CD4-positive, alpha-beta memory T cell (primary cell): ENCODE measurements at regions not wholly inside any gene's neighbourhood (a gene's known extent, or its start where the extent isn't known, plus 50 kb on each side); places are given as distances from the start of the nearest gene placed in this dataset.
"Not testable (repeated sequence)": the region's sequence is repeated elsewhere in the genome, so short reads cannot be mapped to it uniquely, and the experiment has no call there.

Source experiments
- CTCF ChIA-PET: fragments of 350-600 bp; sonication (Branson Sonifier 250); formaldehyde crosslinking; loops from one replicate; lab custom pipeline; 2021; ENCODE audit warnings: inconsistent platforms; ENCODE audit not compliant: partially characterized antibody; lab: Charles Lee
- POLR2A ChIA-PET: fragments of 350-600 bp; sonication (Branson Sonifier 250); formaldehyde crosslinking; loops from one replicate; lab custom pipeline; 2021; ENCODE audit not compliant: partially characterized antibody; lab: Charles Lee
- DNase-seq, 5 donors: peaks; one replicate each; pipeline versions ENCODE4 v3.0.0 to v3.0.0-alpha.2; 2020 to 2022; ENCODE audit warnings: mixed read lengths in 1 of 5
- H3K27ac ChIP-seq: one replicate; pipeline ENCODE4 v1.7.0; 2013; ENCODE audit warnings: low read depth, low read length
- H3K27me3 ChIP-seq: 2 replicates; pipeline ENCODE4 v1.7.0; 2013; ENCODE audit warnings: mild to moderate bottlenecking, low read length, moderate library complexity; ENCODE audit not compliant: insufficient read depth
- H3K36me3 ChIP-seq: 2 replicates; pipeline ENCODE4 v1.7.0; 2013; ENCODE audit warnings: mild to moderate bottlenecking, low read length, moderate library complexity; ENCODE audit not compliant: insufficient read depth
- H3K4me1 ChIP-seq: 2 replicates; pipeline ENCODE4 v1.7.0; 2013; ENCODE audit warnings: mild to moderate bottlenecking, low read length, moderate library complexity; ENCODE audit not compliant: insufficient read depth
- H3K4me3 ChIP-seq, 2 donors: one replicate each; pipeline ENCODE4 v1.7.0; 2013; ENCODE audit warnings: low read length in 2 of 2, mild to moderate bottlenecking in 1 of 2
- H3K9me3 ChIP-seq, 2 donors: one replicate each; pipeline ENCODE4 v1.7.0; 2013; ENCODE audit warnings: low read length in 2 of 2, control low read depth in 1 of 2; ENCODE audit not compliant: control insufficient read depth in 1 of 2
- H3K27ac Mint-ChIP-seq, 7 donors: one replicate each; pipeline ENCODE4 v1.8.0; 2020 to 2021; ENCODE audit warnings: mixed read lengths in 7 of 7, mild to moderate bottlenecking in 6 of 7, inconsistent platforms in 3 of 7, moderate library complexity in 3 of 7
- H3K27me3 Mint-ChIP-seq, 2 donors: one replicate each; pipeline ENCODE4 v1.8.0; 2020 to 2021; ENCODE audit warnings: mixed read lengths in 2 of 2
- H3K36me3 Mint-ChIP-seq, 2 donors: one replicate each; pipeline ENCODE4 v1.8.0; 2020 to 2021; ENCODE audit warnings: mixed read lengths in 2 of 2, inconsistent platforms in 1 of 2, mild to moderate bottlenecking in 1 of 2
- H3K4me1 Mint-ChIP-seq, 4 donors: one replicate each; pipeline ENCODE4 v1.8.0; 2020 to 2021; ENCODE audit warnings: mixed read lengths in 4 of 4, mild to moderate bottlenecking in 1 of 4
- H3K4me3 Mint-ChIP-seq, 8 donors: one replicate each; pipeline ENCODE4 v1.8.0; 2020 to 2021; ENCODE audit warnings: mixed read lengths in 8 of 8, mild to moderate bottlenecking in 7 of 8, moderate library complexity in 6 of 8, inconsistent platforms in 3 of 8
- H3K9me3 Mint-ChIP-seq, 8 donors: one replicate each; pipeline ENCODE4 v1.8.0; 2020 to 2021; ENCODE audit warnings: mixed read lengths in 8 of 8, mild to moderate bottlenecking in 5 of 8, inconsistent platforms in 3 of 8, moderate library complexity in 1 of 8
- intact Hi-C: fragments of 100-400 bp; cut with micrococcal nuclease; formaldehyde crosslinking; loops from one replicate; pipeline ENCODE4 v1.15.1; 2023

DNA sequence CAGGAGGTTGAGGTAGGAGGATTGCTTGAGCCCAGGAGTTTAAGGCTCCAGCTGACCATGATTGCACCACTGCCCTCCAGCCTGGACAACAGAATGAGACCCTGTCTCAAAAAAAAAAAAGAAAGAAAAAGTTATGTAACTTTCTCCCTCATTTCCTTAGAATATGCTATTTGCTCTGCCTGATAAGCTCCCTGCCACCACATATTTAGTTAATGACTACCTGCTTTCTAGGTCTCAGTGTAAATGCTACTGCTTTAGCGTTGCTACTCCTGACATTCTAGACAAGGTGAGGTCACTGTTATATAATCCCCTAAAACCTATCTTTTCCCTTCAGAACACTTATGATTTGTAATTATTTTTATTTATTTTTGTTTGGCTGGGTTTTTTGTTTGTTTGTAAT, 86.3 kb upstream of the AMN1 start:
- Histone ChIP-seq H3K27ac (no peak overlapping the region), H3K4me3 (no peak overlapping the region), H3K9me3 (no peaks in the 10 kb centered on the region), H3K27me3 (no peaks in the 10 kb centered on the region), H3K36me3 (no peaks in the 10 kb centered on the region), H3K4me1 (peaks cover 7% of the 10 kb centered on the region)
- CTCF ChIA-PET: interaction anchor here (0.6 kb wide), 1 partner anchor 163 kb away, joined by 3 read pairs; no protein-coding TSS in a partner anchor
- no peak for DNase-seq
- H3K9me3 Mint-ChIP-seq: peaks cover 0 to 3% (median 0%) of the 10 kb centered on the region in 8 donors
- POLR2A ChIA-PET: interaction anchor here (0.5 to 1.6 kb wide), 3 partner anchors 17 to 176 kb away, joined by 3 to 6 read pairs (median 3); no protein-coding TSS in a partner anchor
- H3K27ac Mint-ChIP-seq: no peak overlapping the region
- H3K27me3 Mint-ChIP-seq: no peaks in the 10 kb centered on the region
- peaks cover 12 to 25% (median 13%) of the 10 kb centered on the region in 4 donors for H3K4me1 Mint-ChIP-seq
- intact Hi-C loops: no loop called here
- H3K4me3 Mint-ChIP-seq: no peak overlapping the region
- H3K36me3 Mint-ChIP-seq: no peaks in the 10 kb centered on the region

DNA sequence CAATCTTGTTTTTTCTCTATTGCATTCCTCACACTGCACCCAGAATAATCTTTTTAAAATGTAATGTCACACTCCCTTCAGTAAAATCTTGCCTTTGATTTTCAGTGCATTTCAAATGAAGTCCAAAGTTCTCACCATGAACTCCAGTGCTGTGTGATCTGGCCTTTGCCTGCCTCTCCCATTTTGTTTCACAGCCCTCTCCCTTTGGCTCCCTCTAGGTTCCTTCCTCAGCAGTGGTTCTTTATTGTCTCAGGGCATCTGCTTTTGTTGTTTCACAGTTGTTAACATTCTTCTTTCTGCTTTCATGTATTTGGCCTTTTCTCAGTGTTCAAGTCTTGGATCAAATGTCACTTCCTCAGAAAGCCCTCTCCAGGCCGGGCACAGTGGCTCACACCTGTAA, 84.5 kb upstream of the AMN1 start:
- Mint-ChIP-seq H3K27ac (peak overlapping the region in 3 of 7 donors; percentile 43 to 74 (median 48)), H3K27me3 (no peaks in the 10 kb centered on the region), H3K4me3 (peak overlapping the region in 1 of 8 donors; percentile 4), H3K36me3 (no peaks in the 10 kb centered on the region), H3K4me1 (peaks cover 10 to 27% (median 14%) of the 10 kb centered on the region in 4 donors), H3K9me3 (peaks cover 0 to 3% (median 0%) of the 10 kb centered on the region in 8 donors)
- Histone ChIP-seq H3K36me3 (no peaks in the 10 kb centered on the region), H3K27ac (no peak overlapping the region), H3K4me1 (peaks cover 8% of the 10 kb centered on the region), H3K9me3 (no peaks in the 10 kb centered on the region), H3K4me3 (no peak overlapping the region), H3K27me3 (no peaks in the 10 kb centered on the region)
- ChIA-PET CTCF (no interaction called here), POLR2A (no interaction called here)
- intact Hi-C loops: no loop called here
- no peak for DNase-seq

DNA sequence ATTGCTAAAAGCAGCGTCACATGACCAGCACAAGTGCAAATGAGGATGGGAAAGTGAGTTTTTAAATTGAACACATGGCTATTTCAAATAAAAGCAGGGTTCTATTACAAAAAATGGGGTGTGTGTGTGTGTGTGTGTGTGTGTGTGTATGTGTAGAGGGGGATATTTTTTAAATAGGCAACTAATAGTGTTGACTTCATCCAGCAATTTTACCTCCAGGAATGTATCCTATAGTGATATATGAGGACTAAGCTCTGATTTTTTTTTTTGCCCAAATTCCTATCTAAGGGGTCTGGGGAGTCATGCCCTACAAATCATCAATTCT, 78.9 kb upstream of the AMN1 start:
- Histone ChIP-seq H3K9me3 (no peaks in the 10 kb centered on the region), H3K36me3 (no peaks in the 10 kb centered on the region), H3K27me3 (no peaks in the 10 kb centered on the region), H3K4me3 (no peak overlapping the region), H3K27ac (no peak overlapping the region), H3K4me1 (peaks cover 37% of the 10 kb centered on the region)
- Mint-ChIP-seq H3K4me3 (peak overlapping the region in 6 of 8 donors; percentile 16 to 73 (median 43)), H3K36me3 (peaks cover 0 to 2% of the 10 kb centered on the region in 2 donors), H3K9me3 (peaks cover 0 to 2% (median 0%) of the 10 kb centered on the region in 8 donors), H3K27me3 (no peaks in the 10 kb centered on the region), H3K27ac (peak overlapping the region in 6 of 7 donors; percentile 49 to 96 (median 76)), H3K4me1 (peaks cover 32 to 61% (median 48%) of the 10 kb centered on the region in 4 donors)
- POLR2A ChIA-PET: interaction anchor here (0.7 to 2.0 kb wide), 2 partner anchors 24 to 153 kb away, joined by 3 to 5 read pairs; no protein-coding TSS in a partner anchor
- CTCF ChIA-PET: no interaction called here
- DNase-seq: no peak
- intact Hi-C loops: loop anchor here (1.0 kb wide), 1 partner anchor 89 kb away; no protein-coding TSS in a partner anchor

DNA sequence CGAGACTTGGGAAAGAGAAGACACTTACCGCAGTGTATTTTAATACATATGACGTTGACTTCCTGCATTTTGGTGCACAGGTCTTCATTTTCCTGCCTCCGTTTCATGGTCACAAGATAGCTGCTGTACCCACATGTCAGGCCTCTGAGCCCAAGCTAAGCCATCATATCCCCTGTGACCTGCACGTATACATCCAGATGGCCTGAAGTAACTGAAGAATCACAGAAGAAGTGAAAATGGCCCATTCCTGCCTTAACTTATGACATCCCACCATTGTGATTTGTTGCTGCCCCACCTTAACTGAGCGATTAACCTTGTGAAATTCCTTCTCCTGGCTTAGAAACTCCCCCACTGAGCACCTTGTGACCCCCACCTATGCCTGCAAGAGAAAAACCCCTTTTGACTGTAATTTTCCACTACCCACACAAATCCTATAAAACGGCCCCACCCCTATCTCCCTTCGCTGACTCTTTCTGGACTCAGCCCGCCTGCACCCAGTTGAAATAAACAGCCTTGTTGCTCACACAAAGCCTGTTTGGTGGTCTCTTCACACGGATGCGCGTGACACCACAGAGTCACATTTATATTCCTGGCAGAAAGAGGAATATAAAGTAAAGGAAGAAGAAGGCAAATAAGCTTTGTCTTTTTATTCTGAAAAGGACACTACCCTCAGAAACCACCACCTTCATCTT, 78.4 kb upstream of the AMN1 start:
- Histone ChIP-seq H3K27ac (peak overlapping the region; percentile 43), H3K4me1 (peaks cover 37% of the 10 kb centered on the region)
- peak in 2 of 5 donors; percentile 18 to 21 for DNase-seq
- H3K4me3 ChIP-seq, H3K9me3 ChIP-seq, H3K36me3 Mint-ChIP-seq, H3K27me3 ChIP-seq, H3K9me3 Mint-ChIP-seq, H3K27me3 Mint-ChIP-seq, H3K36me3 ChIP-seq: not testable (repeated sequence)
- Mint-ChIP-seq H3K4me1 (peaks cover 32 to 62% (median 51%) of the 10 kb centered on the region in 4 donors), H3K4me3 (peak overlapping the region; percentile 7 to 73 (median 61)), H3K27ac (peak overlapping the region; percentile 55 to 96 (median 79))
- ChIA-PET POLR2A (interaction anchor here (0.7 to 2.0 kb wide), 3 partner anchors 25 to 159 kb away, joined by 3 to 5 read pairs (median 3); no protein-coding TSS in a partner anchor), CTCF (interaction anchor here (0.6 kb wide), 1 partner anchor 86 kb away, joined by 3 read pairs; no protein-coding TSS in a partner anchor)
- intact Hi-C loops: loop anchor here (1.0 kb wide), 1 partner anchor 89 kb away; no protein-coding TSS in a partner anchor

GRCh38 chr12:31805681-31806080, 76.9 kb upstream of the AMN1 start:
- H3K4me3 Mint-ChIP-seq, H3K27me3 Mint-ChIP-seq, H3K9me3 Mint-ChIP-seq, DNase-seq, H3K36me3 Mint-ChIP-seq, CTCF ChIA-PET, H3K4me3 ChIP-seq, H3K9me3 ChIP-seq, H3K27me3 ChIP-seq, H3K27ac ChIP-seq, intact Hi-C loops, H3K36me3 ChIP-seq: not testable (repeated sequence)
- POLR2A ChIA-PET: interaction anchor here (1.7 kb wide), 1 partner anchor 27 kb away, joined by 4 read pairs; no protein-coding TSS in a partner anchor
- H3K27ac Mint-ChIP-seq: peak overlapping the region in 1 of 7 donors; percentile 68
- peaks cover 37% of the 10 kb centered on the region for H3K4me1 ChIP-seq
- H3K4me1 Mint-ChIP-seq: peaks cover 33 to 60% (median 50%) of the 10 kb centered on the region in 4 donors

DNA sequence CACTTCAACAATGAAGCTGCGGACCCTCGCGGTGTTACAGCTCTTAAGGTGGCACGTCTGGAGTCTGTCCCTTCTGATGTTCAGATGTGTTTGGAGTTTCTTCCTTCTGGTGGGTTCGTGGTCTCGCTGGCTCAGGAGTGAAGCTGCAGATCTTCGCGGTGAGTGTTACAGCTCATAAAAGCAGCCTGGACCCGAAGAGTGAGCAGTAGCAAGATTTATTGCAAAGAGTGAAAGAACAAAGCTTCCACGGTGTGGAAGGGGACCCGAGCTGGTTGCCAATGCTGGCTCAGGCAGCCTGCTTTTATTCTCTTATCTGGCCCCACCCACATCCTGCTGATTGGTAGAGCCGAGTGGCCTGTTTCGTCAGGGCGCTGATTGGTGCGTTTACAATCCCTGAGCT, 75.9 kb upstream of the AMN1 start:
- not testable (repeated sequence) for H3K9me3 ChIP-seq, H3K36me3 Mint-ChIP-seq, H3K9me3 Mint-ChIP-seq, H3K27ac ChIP-seq, DNase-seq, H3K27me3 Mint-ChIP-seq, H3K36me3 ChIP-seq, H3K27me3 ChIP-seq
- Histone ChIP-seq H3K4me1 (peaks cover 37% of the 10 kb centered on the region), H3K4me3 (peak overlapping the region in 1 of 2 donors; percentile 24)
- H3K4me3 Mint-ChIP-seq: peak overlapping the region; percentile 70 to 95 (median 83)
- ChIA-PET CTCF (interaction anchor here (0.9 to 1.9 kb wide), 3 partner anchors 14 to 113 kb away, joined by 3 to 8 read pairs (median 4); no protein-coding TSS in a partner anchor), POLR2A (interaction anchor here (0.5 to 3.2 kb wide), 6 partner anchors 28 to 292 kb away, joined by 3 to 13 read pairs (median 4); partner anchors contain the start of gene RESF1)
- peaks cover 34 to 65% (median 51%) of the 10 kb centered on the region in 4 donors for H3K4me1 Mint-ChIP-seq
- peak overlapping the region; percentile 75 to 94 (median 90) for H3K27ac Mint-ChIP-seq
- intact Hi-C loops: loop anchor here (5.0 kb wide), 1 partner anchor 158 kb away; no protein-coding TSS in a partner anchor

GRCh38 chr12:31804185-31804504, 75.3 kb upstream of the AMN1 start:
- no peak overlapping the region for H3K4me3 ChIP-seq
- Mint-ChIP-seq H3K4me1 (peaks cover 35 to 62% (median 50%) of the 10 kb centered on the region in 4 donors), H3K27ac (peak overlapping the region; percentile 75 to 94 (median 90)), H3K27me3 (no peaks in the 10 kb centered on the region), H3K9me3 (peaks cover 0 to under 1% (median 0%) of the 10 kb centered on the region in 8 donors), H3K36me3 (peaks cover 3 to 5% of the 10 kb centered on the region in 2 donors), H3K4me3 (peak overlapping the region; percentile 70 to 95 (median 83))
- peaks cover 37% of the 10 kb centered on the region for H3K4me1 ChIP-seq
- POLR2A ChIA-PET: interaction anchor here (1.0 to 3.2 kb wide), 7 partner anchors 21 to 156 kb away, joined by 4 to 13 read pairs (median 5); partner anchors contain the start of gene RESF1
- H3K36me3 ChIP-seq: no peaks in the 10 kb centered on the region
- CTCF ChIA-PET: interaction anchor here (0.9 to 1.9 kb wide), 3 partner anchors 14 to 113 kb away, joined by 3 to 8 read pairs (median 4); no protein-coding TSS in a partner anchor
- H3K9me3 ChIP-seq: no peaks in the 10 kb centered on the region
- no peak overlapping the region for H3K27ac ChIP-seq
- intact Hi-C loops: loop anchor here (5.0 kb wide), 1 partner anchor 158 kb away; no protein-coding TSS in a partner anchor
- no peak for DNase-seq
- no peaks in the 10 kb centered on the region for H3K27me3 ChIP-seq
